Stimulated activated CD4-positive, alpha-beta T cell treated with anti-CD3 and anti-CD28 coated beads, Interleukin-2, amount 100 ng/mL, for 48 hours (primary cell): ENCODE measurements at regions not wholly inside any gene's neighbourhood (a gene's known extent, or its start where the extent isn't known, plus 50 kb on each side); places are given as distances from the start of the nearest gene placed in this dataset.

Source experiments
- DNase-seq, 2 donors: peaks; one replicate each; pipeline ENCODE4 v3.0.0-alpha.2; 2020

- no peak for DNase-seq
Measured at GRCh38 chr5:112628214-112628980, 109.3 kb upstream of the APC start.

GRCh38 chr5:112630246-112631009, 107.3 kb upstream of the APC start:
- no peak for DNase-seq

- DNase-seq = no peak
Measured at GRCh38 chr5:112634166-112634565, 103.5 kb upstream of the APC start.

GRCh38 chr5:112634796-112635195, 102.9 kb upstream of the APC start:
- no peak for DNase-seq

- DNase-seq = no peak
Measured at GRCh38 chr5:112635276-112635675, 102.4 kb upstream of the APC start.

GRCh38 chr5:112635771-112636731, 101.6 kb upstream of the APC start:
- no peak for DNase-seq

- DNase-seq = no peak
Measured at GRCh38 chr5:112636751-112637150, 100.9 kb upstream of the APC start.

GRCh38 chr5:112637343-112637742, 100.3 kb upstream of the APC start:
- no peak for DNase-seq

GRCh38 chr5:112640546-112640945, 97.1 kb upstream of the APC start:
- no peak for DNase-seq

GRCh38 chr5:112641515-112642110, 96.1 kb upstream of the APC start:
- DNase-seq = no peak

GRCh38 chr5:112642885-112643284, 94.8 kb upstream of the APC start:
- DNase-seq = no peak

- DNase-seq = no peak
Measured at GRCh38 chr5:112643339-112643971, 94.2 kb upstream of the APC start.

- DNase-seq = no peak
Measured at GRCh38 chr5:112646139-112646936, 91.3 kb upstream of the APC start.

- DNase-seq = no peak
Measured at GRCh38 chr5:112647428-112647827, 90.3 kb upstream of the APC start.

GRCh38 chr5:112648264-112648663, 89.4 kb upstream of the APC start:
- DNase-seq = no peak

- no peak for DNase-seq
Measured at GRCh38 chr5:112649882-112650281, 87.8 kb upstream of the APC start.

GRCh38 chr5:112653638-112654205, 84.0 kb upstream of the APC start:
- DNase-seq = no peak

- DNase-seq = no peak
Measured at GRCh38 chr5:112655513-112655912, 82.2 kb upstream of the APC start.

GRCh38 chr5:112656451-112656850, 81.2 kb upstream of the APC start:
- DNase-seq = no peak

- DNase-seq = no peak
Measured at GRCh38 chr5:112657804-112658203, 79.9 kb upstream of the APC start.

GRCh38 chr5:112660359-112660758, 77.3 kb upstream of the APC start:
- no peak for DNase-seq
